HG03066 (cell line): ENCODE measurements at regions not wholly inside any gene's neighbourhood (a gene's known extent, or its start where the extent isn't known, plus 50 kb on each side); places are given as distances from the start of the nearest gene placed in this dataset.
"Not testable (repeated sequence)": the region's sequence is repeated elsewhere in the genome, so short reads cannot be mapped to it uniquely, and the experiment has no call there.

Experiments used
- ATAC-seq: cut with Tn5 transposase; IDR thresholded peaks from one replicate; pipeline ENCODE4 v1.9.1; 2021; ENCODE audit warnings: low read depth; ENCODE audit not compliant: unreplicated experiment

DNA sequence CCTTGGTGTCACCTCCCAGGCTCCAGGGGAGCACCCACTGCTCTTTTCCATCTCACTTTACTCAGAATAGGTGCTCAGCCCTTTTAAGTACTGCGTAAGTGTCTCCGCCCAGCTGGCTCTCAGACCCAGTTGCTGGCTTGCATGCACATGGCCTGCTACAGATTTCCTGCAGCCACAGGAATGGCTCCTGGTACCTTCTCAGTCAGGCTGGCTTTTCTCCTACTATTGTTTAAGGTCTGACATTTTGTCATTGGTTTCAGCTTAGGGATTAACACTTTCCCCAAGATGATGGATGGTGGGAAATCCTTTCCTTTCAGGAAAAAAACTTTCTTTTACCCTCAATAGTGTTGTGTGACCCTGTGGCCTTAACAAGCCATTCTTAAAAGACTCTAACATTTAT, 1652.3 kb upstream of the WWC1 start:
- no peak for ATAC-seq

DNA sequence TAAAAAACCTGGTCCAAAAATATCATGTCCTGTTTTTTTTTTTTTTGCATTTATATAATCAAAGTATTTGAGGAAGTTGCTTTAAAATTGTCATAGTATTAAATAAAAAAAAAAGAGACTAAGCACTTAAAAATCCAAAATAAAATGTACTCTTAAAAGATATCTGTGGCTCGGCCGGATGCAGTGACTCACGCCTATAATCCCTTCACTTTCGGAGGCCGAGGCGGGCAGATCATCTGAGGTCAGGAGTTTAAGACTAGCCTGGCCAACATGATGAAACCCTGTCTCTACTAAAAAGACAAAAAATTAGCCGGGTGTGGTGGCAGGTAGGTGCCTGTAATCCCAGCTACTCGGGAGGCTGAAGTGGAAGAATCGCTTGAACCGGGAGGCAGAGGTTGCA, 1651.3 kb upstream of the WWC1 start:
- ATAC-seq = not testable (repeated sequence)

DNA sequence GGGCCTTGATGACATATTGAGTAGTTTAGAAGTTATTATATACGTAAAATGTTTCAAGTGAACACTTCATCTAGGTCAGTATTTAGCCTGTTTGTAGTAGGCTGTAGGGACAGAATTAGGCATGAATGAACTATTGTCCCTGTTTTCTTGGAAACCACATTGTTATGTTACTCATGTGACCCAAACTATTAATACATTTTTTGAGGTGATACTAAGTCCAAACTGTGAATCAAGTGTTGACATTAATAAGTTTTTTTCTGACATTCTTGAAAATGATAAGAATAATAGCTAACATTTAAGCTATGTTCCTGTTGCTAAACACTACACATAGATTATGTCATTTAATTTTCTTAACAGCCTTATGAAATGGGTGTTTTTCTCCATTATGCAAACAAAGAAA, 1642.7 kb upstream of the WWC1 start:
- ATAC-seq = no peak

DNA sequence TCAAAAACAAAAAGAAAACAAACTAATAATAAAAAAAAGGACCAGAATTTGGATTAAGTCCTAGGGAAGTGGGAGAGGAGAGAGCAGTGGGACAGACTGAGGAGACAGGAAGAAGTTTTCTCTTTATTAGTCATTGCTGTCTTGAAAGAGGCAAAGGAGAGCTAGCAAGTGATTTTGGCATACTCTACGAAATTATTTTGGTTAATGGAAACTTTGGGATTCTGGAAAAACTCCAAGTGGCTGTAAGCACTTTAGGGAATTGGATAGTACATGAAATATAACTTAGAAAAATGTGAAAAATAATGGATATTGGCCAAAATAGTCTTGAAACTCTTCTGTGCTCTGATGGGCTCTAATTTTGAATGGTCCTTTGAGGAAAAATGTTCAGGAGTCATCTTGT, 1641.8 kb upstream of the WWC1 start:
- ATAC-seq = no peak

DNA sequence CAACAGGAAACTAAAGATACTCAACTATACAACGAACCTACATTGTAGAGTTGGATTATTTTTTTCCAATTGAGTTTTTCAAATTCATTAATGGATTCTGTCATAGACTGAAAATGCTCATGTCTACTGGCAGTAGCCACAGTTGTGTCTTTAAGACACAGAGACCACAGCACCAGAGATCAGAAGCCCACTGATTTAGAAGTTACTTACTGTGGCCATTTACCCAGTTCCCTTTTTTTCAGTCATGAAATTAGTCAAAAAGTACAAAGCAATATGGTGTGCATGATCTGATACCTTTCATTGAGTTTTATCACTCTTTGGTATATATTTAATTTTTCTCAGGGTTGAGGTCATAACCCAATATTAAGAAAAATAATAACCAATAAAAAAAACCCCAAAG, 1640.2 kb upstream of the WWC1 start:
- no peak for ATAC-seq

DNA sequence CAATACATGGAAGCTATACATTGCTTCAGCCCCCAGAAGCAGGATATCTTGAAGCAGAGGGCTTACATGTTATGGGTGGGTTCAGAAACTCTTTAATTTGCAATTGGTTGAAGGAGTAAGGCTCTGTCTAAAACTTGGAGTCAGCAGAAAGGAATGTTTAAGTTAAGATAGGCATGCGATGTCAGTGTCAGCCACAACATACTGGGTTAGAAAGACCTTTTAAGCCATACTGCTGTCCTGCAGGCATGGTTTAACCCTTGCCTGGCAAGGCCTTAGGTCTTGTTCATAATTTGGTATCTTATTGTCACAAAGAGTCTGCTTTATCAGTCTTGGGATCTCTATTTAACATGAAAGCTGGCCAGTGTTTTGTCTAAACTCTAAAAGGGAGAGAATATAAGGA, 1619.6 kb upstream of the WWC1 start:
- ATAC-seq = no peak

DNA sequence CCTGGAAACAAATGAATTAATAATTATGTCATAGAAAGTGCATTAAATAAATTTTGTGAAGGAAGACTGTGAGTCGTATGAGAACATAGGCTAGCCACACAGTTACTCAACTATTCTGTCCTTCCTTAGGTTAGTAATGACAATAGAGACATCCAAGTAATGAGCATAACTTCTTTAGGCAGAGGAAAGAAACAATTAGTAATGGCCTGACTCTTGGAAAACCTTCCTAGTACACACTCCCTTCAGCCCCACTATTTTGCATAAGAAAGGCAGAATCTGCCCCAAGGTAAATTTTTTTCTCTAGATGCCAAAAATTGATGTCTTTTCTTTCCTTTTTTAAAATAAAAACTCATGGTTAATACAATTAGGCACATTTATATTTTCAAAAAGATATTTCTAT, 1619.0 kb upstream of the WWC1 start:
- ATAC-seq = no peak

DNA sequence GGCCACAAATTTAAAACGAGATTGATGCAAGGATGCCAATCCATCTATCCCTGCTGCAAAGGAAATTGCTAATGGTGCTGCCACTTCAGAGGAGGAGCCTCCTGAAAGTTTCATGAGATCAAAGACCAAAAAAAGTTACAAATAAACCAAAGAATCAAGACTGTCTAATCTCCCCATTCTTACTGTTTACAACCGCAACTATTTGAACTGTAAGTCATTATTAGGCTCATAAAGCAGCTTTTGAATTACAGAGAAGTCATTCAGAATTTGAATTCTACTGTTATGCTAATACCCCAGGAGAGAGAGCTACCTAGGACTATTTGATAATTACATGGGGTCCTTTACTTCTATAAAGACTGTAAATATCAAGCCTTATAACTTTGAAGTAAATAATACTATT, 1613.6 kb upstream of the WWC1 start:
- no peak for ATAC-seq

DNA sequence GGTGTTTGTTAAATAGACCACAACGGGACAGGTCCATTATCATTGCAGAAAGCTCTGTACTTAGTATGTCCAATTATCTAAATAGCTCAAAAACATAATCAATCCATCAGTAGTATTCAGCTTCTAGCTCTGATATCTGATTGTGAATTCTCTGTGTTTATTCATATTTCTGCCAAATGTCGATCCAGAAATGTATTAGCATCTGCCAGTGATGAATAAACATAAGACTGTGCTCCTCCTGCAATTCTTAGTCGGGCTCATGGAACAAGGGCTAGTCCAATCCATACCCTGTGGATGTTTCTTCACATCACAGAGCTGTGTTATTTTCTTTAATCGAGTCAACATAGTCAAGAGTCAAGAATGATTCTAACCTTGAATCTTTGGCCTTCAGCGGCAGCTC, 1612.1 kb upstream of the WWC1 start:
- ATAC-seq = no peak

DNA sequence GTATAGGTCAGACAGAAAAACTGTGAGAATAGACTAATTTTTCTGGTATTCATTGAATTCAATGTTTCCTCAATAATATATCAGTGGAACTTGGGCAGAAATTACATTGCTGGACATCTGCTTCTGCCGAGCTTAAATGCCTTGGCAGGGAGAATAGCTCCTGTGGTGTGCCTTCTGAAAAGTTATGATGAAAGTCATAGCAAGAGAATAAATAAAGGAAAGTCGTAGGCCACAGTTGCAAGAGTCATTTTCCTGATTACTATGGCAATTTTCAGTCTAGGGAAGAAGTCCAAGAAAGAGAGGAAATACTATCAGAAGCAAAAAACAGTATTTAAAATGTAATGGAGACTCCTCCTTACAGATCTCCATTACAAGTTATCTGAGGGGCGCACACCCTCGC, 1596.1 kb upstream of the WWC1 start:
- no peak for ATAC-seq

DNA sequence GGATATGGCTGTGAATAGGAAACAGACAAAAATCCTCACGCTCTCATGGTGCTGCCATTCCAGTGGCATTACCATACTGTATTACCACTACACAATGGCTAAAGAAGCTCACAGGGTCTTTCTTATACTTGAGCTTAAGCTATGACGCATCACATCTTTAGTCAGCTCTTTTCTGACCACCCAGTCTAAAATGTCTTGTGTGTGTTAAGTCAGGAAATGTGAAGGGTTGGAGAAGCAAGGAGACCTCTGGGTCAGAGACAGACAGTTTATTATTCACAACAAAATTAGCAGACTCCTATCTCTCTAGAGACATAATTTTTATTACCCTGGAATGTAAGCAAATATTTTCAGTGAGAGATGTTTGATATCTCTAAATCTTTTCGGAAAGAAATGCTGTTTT, 1583.2 kb upstream of the WWC1 start:
- ATAC-seq = no peak

DNA sequence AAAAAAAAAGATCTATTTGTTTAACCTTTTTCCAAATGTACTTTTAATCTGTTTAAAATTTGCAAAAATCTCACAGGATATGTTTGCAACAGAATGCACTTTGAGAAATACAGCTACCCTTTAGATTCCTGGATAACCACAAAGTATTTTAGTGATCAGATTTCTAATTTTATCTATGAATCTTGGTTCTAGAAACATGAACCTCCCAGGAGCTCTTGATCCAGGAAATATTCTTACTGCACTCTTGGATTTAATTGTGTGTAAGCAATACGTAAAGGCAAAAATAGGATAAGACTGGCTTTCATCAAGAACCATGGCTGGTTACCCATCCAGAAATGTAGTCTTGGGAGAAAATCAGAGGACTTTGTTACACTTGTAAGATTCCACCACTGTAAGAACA, 1581.8 kb upstream of the WWC1 start:
- no peak for ATAC-seq

DNA sequence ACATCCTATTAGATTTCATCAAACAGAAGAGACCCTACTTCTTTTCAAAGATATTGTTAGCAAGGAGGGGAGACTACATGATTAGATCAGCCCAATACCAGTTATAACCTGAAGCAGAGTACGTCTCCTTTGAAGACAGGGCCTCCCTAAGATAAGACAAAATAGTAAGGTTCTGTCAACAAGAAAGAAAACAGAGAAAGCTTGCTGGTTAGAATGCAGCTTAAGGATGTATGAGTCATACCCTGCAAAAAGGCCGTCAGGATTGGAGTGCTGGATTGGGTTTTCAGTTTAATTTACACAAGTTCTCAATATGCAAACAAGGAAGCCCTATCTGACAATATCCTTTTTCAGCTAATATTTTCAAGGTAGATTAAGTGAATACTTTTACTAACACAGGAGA, 1581.2 kb upstream of the WWC1 start:
- no peak for ATAC-seq

DNA sequence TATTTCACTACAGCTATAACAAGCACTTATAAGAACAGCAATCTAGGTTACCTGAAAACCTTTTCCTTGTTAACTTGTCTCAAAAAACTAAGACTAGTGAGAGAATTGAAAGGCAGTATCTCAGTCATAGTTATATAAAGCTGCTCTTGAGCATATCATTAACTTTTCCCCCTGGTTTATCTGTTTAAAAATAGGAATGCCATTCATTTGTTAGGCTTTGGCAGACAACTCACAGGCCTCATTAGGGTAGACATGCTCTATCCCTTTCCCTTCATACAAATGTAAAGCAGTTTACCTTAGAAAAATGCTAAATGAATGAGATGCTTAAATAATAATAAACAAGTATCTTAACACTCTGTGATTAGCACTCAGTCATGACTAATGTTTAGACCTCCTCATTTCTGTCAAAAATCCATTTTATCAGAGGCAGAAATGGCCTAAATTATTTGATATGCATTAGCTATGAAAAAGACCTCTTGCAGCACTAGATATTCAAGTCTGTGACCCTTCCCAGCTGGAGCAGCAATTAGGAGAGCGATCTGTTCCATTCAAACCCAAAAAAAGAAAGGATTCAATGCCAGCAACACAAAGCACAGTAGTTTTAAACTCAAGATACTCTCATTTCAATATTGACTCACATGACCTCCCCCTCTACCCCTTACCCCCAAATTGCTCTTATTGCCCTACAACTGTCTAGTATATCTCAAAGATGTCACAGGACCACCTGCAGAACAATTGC, 1578.8 kb upstream of the WWC1 start:
- no peak for ATAC-seq

DNA sequence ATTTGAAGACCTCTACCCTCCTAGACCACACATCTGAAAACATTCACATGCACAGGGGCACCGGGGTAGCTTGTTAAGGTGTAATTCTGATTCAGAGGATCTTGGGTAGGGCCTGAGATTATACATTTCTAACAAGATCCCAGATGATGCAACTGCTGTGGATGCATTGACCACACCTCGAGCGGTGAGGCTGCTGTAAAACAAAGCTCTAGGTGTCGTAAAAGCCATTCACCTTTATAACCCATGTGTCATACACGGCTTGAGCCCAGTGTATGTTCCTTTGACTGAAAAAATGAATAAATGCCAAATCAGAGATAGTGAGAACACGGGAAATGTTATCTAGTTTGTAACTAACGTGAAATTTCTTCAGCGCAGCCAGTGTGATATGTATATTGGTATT, 1578.2 kb upstream of the WWC1 start:
- ATAC-seq = no peak

DNA sequence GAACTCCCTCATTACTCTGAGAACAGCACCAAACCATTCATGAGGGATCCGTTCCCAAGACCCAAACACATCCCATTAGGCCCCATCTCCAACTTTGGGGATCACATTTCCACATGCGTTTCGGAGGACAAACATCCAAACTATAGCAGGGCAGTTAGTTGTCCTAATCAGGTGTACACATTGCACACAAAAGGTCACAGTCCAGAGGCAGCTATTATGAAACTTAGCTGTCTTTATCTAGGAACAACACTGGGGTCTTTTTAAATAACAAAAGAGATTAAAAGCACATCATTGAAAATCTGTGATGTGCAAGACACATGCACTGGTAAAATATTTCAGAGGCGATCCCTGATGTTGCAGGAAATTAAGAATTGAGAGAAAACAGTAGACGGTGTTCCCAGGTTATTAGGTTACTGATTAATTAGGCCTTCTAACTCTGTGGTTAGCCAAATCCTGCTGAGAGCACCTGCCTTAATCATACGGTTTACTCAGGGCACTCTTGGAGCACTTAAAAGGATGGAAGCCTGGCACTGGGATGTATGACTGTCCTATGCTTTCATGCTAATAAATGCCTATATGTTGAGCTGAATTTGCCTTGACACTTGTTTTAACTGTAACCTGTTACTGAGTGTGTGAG, 1574.5 kb upstream of the WWC1 start:
- ATAC-seq = no peak

DNA sequence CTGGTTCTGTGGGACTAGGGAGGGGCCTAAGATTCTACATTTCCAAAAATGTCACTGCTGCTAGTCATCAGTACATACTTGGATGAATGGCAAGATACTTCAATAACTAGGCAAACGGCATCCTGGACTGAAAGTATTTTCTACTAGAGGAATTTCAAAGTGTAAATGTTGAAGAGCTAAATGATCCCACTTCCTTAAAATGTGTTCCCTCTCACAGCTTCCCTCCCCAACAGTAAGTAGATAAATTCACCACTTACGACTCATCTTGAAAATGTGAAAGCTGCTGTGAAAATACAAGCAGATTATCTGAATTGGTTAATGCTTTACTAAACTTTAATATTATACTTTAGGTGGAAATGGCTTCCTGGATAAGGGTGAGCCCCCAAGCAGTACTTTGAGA, 1571.5 kb upstream of the WWC1 start:
- no peak for ATAC-seq

DNA sequence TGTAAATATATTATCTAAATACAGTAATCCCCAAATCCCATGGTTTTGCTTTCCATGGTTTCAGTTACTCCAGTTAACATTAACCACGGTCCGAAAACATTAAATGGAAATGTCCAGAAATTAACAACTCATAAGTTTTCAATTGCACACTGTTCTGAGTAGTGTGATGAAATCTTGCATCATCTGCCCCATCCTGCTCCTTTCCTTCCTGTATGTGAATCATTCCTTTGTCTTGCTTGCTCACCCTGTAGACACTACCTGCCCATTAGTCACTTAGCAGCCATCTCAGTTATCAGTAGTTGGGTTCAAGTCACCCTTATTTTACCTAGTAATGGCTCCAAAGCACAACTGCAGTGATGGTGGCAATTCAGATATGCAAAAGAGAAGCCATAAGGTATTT, 1568.5 kb upstream of the WWC1 start:
- ATAC-seq = no peak

DNA sequence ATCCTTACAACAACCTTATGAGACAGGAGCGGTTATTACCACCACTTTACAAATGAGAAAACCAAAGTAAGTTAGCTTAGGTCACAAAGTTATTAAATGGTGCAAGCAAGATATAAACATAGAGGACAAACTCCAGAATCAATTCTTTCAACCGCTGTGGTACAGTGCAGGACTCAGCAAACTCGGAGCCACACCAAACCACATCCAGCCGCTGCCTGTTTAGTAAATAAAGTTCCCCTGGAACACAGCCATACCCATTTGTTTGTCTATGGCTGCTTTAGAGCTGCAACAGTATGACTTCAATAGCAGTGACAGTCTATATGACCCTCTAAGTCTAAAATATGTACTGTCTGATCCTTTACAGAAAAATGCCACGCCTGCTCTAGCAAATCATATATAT, 1567.2 kb upstream of the WWC1 start:
- ATAC-seq = no peak

DNA sequence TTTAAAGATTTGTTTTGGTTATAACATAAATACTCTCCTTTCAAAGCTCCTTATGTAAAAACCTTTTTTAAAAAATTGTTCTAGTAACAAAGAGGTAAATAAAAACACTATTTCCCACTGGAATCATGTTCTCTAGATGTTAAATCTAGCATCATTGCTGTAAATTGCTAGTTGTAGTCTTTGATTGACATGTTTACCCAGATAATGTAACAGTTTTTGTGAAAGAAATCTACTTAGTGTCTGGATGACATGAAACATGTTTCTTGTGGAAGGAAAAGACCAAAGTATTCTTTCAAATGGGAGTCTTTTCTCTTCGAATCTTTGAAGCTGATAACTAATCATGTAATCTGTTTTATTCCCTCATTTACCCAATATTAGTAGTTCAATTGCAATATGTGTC, 1565.9 kb upstream of the WWC1 start:
- ATAC-seq = no peak

DNA sequence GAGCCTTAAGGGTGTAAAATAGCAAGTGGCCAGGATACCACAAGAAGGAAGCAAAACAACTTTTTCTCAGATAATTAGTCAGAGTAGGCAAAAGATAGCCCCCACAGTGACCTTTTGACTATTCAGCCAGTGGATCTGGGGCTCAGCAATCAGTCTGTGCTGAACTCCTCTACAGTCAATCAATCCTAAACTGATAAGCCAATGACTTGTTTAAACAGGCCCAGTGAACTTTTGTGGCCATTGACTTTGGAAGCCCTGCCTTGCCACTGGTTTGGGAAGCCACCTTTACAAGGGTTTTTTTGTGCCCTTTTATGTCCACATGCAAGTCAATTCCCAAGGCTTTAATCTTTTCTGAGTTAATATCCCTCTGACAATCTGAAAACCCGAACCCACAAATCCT, 1565.0 kb upstream of the WWC1 start:
- ATAC-seq = no peak

DNA sequence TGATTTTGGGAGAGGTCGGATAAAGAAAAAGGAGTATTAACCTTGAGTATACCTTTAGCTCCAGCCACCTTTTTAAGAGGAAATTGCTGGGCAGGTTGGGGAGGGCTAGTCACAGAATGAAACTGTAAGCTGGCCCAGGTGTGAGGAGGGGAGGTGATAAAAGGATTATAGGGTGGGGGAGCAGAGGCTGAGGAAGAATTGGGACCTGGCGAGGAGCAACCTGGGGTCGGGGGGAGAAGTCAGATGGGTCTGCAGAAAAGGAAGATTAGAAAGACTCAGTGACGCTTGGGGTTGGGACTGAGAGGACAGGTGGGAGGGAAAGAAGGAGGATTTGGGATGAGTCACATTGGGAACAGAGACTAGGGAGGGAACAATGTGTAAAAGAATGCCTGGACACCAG, 1548.5 kb upstream of the WWC1 start:
- ATAC-seq = not testable (repeated sequence)

DNA sequence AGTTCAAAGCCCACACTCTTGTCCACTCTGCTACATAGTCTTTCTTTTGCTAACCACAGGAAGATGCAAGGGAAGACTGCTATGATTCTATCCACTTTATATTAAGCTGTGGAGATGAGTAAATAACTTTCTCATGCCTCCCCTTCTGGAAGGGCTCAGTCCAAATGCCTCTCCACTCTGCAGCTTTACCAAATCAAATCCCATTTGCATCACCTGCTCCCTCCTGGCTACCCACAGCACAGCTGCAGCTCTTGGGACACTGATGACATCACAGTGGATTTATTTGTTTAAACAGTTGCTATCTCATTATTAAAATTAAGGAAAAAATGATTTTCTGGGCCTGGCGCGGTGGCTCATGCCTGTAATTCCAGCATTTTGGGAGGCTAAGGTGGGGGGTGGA, 1544.9 kb upstream of the WWC1 start:
- no peak for ATAC-seq
